Left forelimb (tissue), 1 donor: ENCODE measurements at regions not wholly inside any gene's neighbourhood (a gene's known extent, or its start where the extent isn't known, plus 50 kb on each side); places are given as distances from the start of the nearest gene placed in this dataset.

Experiments used
- DNase-seq: peaks from one replicate; pipeline ENCODE4 v3.0.0-alpha.2; 2018; ENCODE audit warnings: low spot score

DNA sequence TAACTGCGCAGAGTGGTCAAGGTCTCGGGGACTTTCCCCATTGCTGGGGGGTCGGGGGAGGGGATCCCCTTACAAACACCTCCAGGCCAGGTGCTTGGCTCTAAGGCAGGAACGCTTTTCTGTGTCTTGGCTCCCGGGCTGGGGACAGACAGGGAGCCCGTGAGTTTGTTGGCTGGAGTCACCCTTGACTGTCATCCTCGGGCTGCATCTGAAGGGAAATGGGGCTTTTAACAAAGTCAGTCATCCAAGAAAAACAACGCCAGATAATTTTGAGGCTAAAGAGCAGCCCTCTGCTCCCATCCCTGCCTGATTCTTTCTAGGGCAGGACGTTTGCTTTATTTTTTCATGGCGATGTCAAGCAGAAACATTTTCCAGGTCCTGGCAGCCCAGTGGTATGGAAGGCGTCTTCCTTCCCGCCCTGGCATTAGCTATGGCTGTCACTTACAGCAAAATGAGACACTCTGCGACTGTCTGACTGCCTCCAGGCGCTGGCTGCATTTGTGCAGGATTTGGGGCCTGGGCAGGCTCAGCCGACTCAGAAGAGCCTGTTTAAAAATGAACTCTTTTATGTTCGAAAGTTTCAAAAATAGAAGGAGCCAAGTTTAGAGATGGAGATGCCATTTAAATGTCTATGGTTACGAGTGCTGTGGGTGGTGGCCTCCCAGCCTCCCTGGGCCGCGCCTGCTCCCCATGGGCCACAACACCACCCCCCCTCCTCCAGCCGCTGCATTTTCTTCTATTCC is 54.7 kb upstream of the TNS3 start:
- no peak for DNase-seq

- DNase-seq, result no peak
Observed at GRCh38 chr7:47636081-47636432, 54.1 kb upstream of the TNS3 start.

DNA sequence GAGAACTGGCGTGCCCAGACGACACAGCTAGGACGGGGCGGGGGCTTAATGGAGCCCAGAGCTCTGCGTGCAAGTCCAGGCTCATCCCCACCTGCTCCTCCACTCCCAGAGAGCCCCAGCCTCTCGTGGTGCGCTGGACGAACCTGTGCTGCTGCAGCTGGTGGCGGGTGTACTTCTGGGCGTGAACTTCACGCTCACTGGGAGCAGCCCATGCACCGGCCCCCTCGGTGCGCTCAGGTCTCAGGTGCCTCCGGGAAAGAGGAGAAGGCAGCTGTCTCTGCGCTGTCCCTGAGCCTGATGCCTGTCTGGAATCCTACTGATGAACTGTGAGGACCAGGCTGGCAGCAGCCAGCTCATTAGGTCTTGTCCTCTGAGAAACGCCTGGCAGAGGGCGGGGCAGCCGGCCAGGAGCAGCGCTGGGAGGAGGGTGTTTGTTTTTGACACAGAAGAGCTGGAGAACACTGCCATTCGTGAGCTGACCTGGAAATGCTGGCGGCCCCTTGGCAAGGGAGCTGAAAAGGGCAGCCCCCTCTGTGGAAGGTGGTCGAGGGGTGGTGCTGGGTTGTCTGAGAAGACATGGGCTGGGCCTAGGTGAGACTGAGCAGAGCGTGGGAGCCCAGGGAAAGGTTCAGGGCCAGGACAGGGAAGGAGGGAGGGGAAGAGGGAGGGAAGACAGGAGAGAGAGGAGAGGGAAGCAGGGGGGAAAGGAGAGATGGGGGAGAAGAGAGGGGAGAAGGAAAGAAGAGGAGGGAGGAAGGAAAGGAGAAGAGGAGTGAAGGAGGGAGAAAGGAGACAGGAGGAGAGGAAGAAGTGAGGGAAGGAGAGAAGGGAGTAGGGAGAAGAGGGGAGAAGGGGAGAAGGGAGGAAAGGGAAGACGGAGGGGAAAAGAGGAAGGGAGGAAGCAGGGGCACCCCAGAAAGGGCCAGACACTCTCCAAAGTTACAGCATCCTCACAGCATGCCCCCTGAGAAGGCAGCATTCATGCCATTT is 53.5 kb upstream of the TNS3 start:
- DNase-seq, result no peak

DNA sequence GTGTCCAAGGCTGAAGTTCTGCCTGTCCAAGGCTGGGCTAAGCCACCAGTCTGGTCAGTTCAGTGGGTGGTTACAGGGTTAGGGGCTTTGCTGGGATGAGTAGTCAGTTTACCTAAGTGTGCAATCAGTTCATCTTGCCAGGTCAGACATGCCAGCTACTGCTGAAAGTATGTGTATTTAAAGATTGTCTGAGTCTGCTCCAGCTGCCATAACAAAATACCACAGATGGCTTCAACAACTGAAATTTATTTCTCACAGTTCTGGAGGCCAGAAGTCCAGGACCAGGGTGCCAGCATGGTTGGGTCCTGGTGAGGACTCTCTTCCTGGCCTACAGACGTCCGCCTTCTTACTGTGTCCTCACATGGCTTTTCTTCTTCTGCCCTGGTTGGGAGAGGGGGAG is 52.4 kb upstream of the TNS3 start:
- no peak for DNase-seq

DNA sequence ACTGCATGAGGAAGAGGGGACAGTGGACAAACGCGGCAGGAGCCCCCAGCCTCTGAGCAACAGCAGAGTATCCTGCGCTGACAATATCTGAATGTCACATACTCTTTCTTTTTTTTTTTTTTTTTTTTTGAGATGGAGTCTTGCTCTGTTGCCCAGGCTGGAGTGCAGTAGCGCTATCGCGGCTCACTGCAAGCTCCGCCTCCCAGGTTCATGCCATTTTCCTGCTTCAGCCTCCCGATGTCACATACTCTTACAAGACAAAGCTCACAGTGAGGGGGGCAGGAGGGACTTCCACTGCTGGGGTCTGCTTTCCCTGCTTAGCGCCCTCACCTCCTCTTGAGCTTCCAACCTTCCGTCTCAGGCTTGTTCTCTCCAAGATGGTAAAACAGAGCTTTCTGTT is 51.2 kb upstream of the TNS3 start:
- no peak for DNase-seq
